Smooth muscle cell (in vitro differentiated cells): ENCODE measurements at regions not wholly inside any gene's neighbourhood (a gene's known extent, or its start where the extent isn't known, plus 50 kb on each side); places are given as distances from the start of the nearest gene placed in this dataset.

Experiments
- DNase-seq: peaks from one replicate; lab custom pipeline; 2025; ENCODE audit not compliant: unreplicated experiment; lab: John Stamatoyannopoulos, UW
- H2AFZ ChIP-seq: fragments of 200-600 bp; sonication (generic); 2 replicates; pipeline ENCODE4 v1.6.0; 2016; ENCODE audit warnings: antibody characterized with exemption, low read depth, mild to moderate bottlenecking
- H3F3A ChIP-seq: fragments of 200-600 bp; sonication (generic); 2 replicates; pipeline ENCODE4 v1.6.0; 2017; ENCODE audit warnings: antibody characterized with exemption, low read depth
- H3K27ac ChIP-seq: fragments of 200-600 bp; sonication (generic); 2 replicates; pipeline ENCODE4 v1.5.1; 2016; ENCODE audit warnings: low read depth, mild to moderate bottlenecking
- H3K27me3 ChIP-seq: fragments of 200-600 bp; sonication (generic); 2 replicates; pipeline ENCODE4 v1.6.1; 2016; ENCODE audit warnings: low read depth, mild to moderate bottlenecking
- H3K36me3 ChIP-seq: fragments of 200-600 bp; sonication (generic); 2 replicates; pipeline ENCODE4 v1.5.1; 2016; ENCODE audit warnings: low read depth
- H3K4me1 ChIP-seq: fragments of 200-600 bp; sonication (generic); 2 replicates; pipeline ENCODE4 v1.5.1; 2016; ENCODE audit warnings: low read depth
- H3K4me2 ChIP-seq: fragments of 200-600 bp; sonication (generic); 2 replicates; pipeline ENCODE4 v1.6.0; 2016; ENCODE audit warnings: mild to moderate bottlenecking
- H3K4me3 ChIP-seq: fragments of 200-600 bp; sonication (generic); 2 replicates; pipeline ENCODE4 v1.5.1; 2016; ENCODE audit warnings: mild to moderate bottlenecking
- H3K79me2 ChIP-seq: fragments of 200-600 bp; sonication (generic); 2 replicates; pipeline ENCODE4 v1.6.0; 2016; ENCODE audit warnings: low read depth, mild to moderate bottlenecking
- H3K9ac ChIP-seq: fragments of 200-600 bp; sonication (generic); 2 replicates; pipeline ENCODE4 v1.6.0; 2016; ENCODE audit warnings: low read depth
- H3K9me3 ChIP-seq: fragments of 200-600 bp; sonication (generic); replicated peaks from 2 replicates; pipeline ENCODE4 v1.5.1; 2016; ENCODE audit warnings: low read depth
- H4K20me1 ChIP-seq: fragments of 200-600 bp; sonication (generic); 2 replicates; pipeline ENCODE4 v1.6.0; 2016; ENCODE audit warnings: low read depth
- CTCF ChIP-seq: fragments of 200-600 bp; sonication (generic); IDR thresholded peaks from 2 replicates; pipeline ENCODE4 v1.5.1; 2017; ENCODE audit warnings: borderline replicate concordance, mild to moderate bottlenecking, antibody characterized with exemption; ENCODE audit not compliant: insufficient read depth, poor library complexity, severe bottlenecking
- WGBS: methylation state at CpG from one replicate; pipeline ENCODE4 v1.1.7; 2016; ENCODE audit warnings: low lambda C conversion rate; 5-methylcytosine and 5-hydroxymethylcytosine counted together

- no peak overlapping the region for H3K4me2 ChIP-seq
- H4K20me1 ChIP-seq = no peaks in the 10 kb centered on the region
- no peak overlapping the region for H3K4me3 ChIP-seq
- no peak for DNase-seq
- no peak overlapping the region for H3K9ac ChIP-seq
- H2AFZ ChIP-seq = no peak overlapping the region
- no peaks in the 10 kb centered on the region for H3K9me3 ChIP-seq
- no peaks in the 10 kb centered on the region for H3F3A ChIP-seq
- H3K27me3 ChIP-seq = no peaks in the 10 kb centered on the region
- WGBS = 93% methylated on average over 3 of the region's 6 CpGs
- no peaks in the 10 kb centered on the region for H3K36me3 ChIP-seq
- H3K4me1 ChIP-seq = no peaks in the 10 kb centered on the region
- no peaks in the 10 kb centered on the region for H3K79me2 ChIP-seq
- H3K27ac ChIP-seq = no peak overlapping the region
- TF ChIP-seq CTCF = no peak
These were observed 931.2 kb downstream of the TBC1D22A start for GRCh38 chr22:47693606-47694005.

DNA sequence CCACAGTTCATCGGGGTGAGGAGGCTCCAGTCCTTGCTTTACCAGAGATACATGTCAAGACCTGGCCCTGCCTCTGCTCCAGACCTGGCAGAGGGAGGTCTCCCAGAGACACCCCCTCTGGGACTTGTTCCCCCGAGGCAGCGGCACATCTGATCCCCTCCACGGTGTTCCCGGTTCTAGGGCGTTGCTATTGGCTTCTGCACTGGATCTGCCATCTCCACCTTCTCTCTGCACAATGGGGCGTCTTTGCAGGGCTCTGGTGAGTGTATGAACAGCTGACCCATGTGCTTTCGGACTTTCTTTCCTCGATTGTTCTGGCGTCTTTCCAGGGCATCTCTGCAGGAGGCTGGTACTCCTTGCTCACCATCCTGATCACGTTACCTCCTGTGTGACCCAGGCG is 930.4 kb downstream of the TBC1D22A start:
- no peaks in the 10 kb centered on the region for H3F3A ChIP-seq
- no peaks in the 10 kb centered on the region for H3K79me2 ChIP-seq
- no peak overlapping the region for H2AFZ ChIP-seq
- no peak for TF ChIP-seq CTCF
- no peak overlapping the region for H3K9ac ChIP-seq
- no peak overlapping the region for H3K4me2 ChIP-seq
- H4K20me1 ChIP-seq = no peaks in the 10 kb centered on the region
- no peaks in the 10 kb centered on the region for H3K9me3 ChIP-seq
- no peak overlapping the region for H3K27ac ChIP-seq
- no peak for DNase-seq
- H3K36me3 ChIP-seq = no peaks in the 10 kb centered on the region
- no peak overlapping the region for H3K4me3 ChIP-seq
- WGBS = 87% methylated on average over 12 of the region's 12 CpGs
- H3K27me3 ChIP-seq = no peaks in the 10 kb centered on the region
- no peaks in the 10 kb centered on the region for H3K4me1 ChIP-seq

DNA sequence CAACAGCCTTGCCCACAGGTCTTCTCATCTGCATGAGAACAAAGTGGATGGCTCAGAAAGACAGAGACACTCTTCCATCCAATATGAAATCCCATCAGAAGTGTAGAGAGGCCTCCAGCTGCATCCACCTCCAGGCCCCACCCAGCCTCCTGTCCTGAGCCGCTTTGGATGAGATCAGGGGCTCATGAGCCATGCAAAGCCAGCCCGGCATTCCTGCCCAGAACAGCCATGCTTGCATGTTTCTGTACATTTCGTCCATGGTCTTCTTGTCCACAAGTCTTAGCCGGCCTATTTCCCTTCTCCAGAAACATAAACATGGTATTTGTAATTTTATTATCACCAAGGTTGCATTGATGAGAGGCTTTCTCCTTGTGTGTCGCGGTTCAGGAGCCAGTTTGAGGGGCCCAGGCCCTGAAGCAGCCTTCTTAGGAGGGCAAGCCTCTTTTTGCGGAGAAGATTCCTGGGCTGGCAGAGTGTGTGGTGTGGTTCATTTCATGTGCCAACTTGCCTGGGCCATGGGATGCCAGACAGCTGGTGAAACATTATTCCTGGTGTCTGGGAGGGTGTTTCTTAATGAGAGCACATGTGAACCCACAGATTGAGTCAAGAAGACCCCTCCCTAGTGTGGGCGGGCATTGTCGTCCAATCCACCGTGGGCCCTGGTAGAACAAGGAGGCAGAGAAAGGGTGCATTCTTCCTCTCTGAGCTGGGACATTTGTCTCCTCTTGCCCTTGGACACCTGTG is 928.9 kb downstream of the TBC1D22A start:
- no peak overlapping the region for H3K27ac ChIP-seq
- H3K27me3 ChIP-seq = no peaks in the 10 kb centered on the region
- H3K4me1 ChIP-seq = no peaks in the 10 kb centered on the region
- H4K20me1 ChIP-seq = no peaks in the 10 kb centered on the region
- no peak for DNase-seq
- no peak overlapping the region for H3K4me2 ChIP-seq
- H3K9me3 ChIP-seq = no peaks in the 10 kb centered on the region
- H3K79me2 ChIP-seq = no peaks in the 10 kb centered on the region
- H3K36me3 ChIP-seq = no peaks in the 10 kb centered on the region
- 91% methylated on average over 10 of the region's 10 CpGs for WGBS
- TF ChIP-seq CTCF = no peak
- no peak overlapping the region for H2AFZ ChIP-seq
- no peak overlapping the region for H3K4me3 ChIP-seq
- no peaks in the 10 kb centered on the region for H3F3A ChIP-seq
- no peak overlapping the region for H3K9ac ChIP-seq

GRCh38 chr22:47690586-47690985 is 928.1 kb downstream of the TBC1D22A start:
- Histone ChIP-seq H3K9me3 (no peaks in the 10 kb centered on the region), H3K79me2 (no peaks in the 10 kb centered on the region), H3K27me3 (no peaks in the 10 kb centered on the region), H3F3A (no peaks in the 10 kb centered on the region), H4K20me1 (no peaks in the 10 kb centered on the region), H3K4me2 (no peak overlapping the region), H3K4me1 (no peaks in the 10 kb centered on the region), H3K27ac (no peak overlapping the region), H2AFZ (no peak overlapping the region), H3K9ac (no peak overlapping the region), H3K36me3 (no peaks in the 10 kb centered on the region), H3K4me3 (no peak overlapping the region)
- 90% methylated on average over 4 of the region's 4 CpGs for WGBS
- TF ChIP-seq CTCF = no peak
- no peak for DNase-seq
